ENCODE measurements at regions not wholly inside any gene's neighbourhood (a gene's known extent, or its start where the extent isn't known, plus 50 kb on each side); places are given as distances from the start of the nearest gene placed in this dataset.

GRCh38 chr2:43161650-43162510 lies 64.5 kb downstream of the ZFP36L2 start:
- FAIRE-seq (no peak), DNase-seq (ENCODE audit: low read depth, low spot score) (no peak)
- Histone ChIP-seq H3K27ac (ENCODE audit: insufficient read depth, low read depth, low read length) (no peak overlapping the region), H2AFZ (ENCODE audit: low read depth, low read length) (no peak overlapping the region), H3K4me2 (ENCODE audit: insufficient read depth, low read length) (no peak overlapping the region), H3K9me3 (replicated peaks; ENCODE audit: control insufficient read depth, insufficient read depth, low read length) (no peaks in the 10 kb centered on the region), H3K9ac (replicated peaks; ENCODE audit: extremely low read depth, insufficient read depth, low read length) (no peak overlapping the region), H4K20me1 (replicated peaks; ENCODE audit: control insufficient read depth, extremely low read depth, insufficient read depth, low read length) (no peaks in the 10 kb centered on the region), H3K27me3 (ENCODE audit: control insufficient read depth in 2 of 2, insufficient read depth in 2 of 2, low read length in 2 of 2) (no peaks in the 10 kb centered on the region), H3K9me1 (replicated peaks; ENCODE audit: control insufficient read depth, extremely low read depth, insufficient read depth, low read length) (no peaks in the 10 kb centered on the region), H3K4me3 (replicated peaks in 1 of 3; ENCODE audit: insufficient read depth in 1 of 3, low read depth in 1 of 3, low read length in 3 of 3) (no peak overlapping the region), H3K36me3 (ENCODE audit: control insufficient read depth in 2 of 2, extremely low read depth in 1 of 2, insufficient read depth in 2 of 2, low read length in 2 of 2) (no peaks in the 10 kb centered on the region), H3K4me1 (ENCODE audit: control insufficient read depth, extremely low read depth, insufficient read depth, low read length) (peaks cover 13% of the 10 kb centered on the region), H3K79me2 (ENCODE audit: control insufficient read depth, insufficient read depth, low read length) (no peaks in the 10 kb centered on the region)
- BruUV-seq (replicated peaks), result no TSS peak
- dilution Hi-C loops (cut with MboI; ENCODE audit: extremely low pct_ligation_motif_present, low sequenced_read_pairs) (no loop called here), intact Hi-C loops (cut with micrococcal nuclease) (no loop called here)
- ChIA-PET POLR2A (no interaction called here), CTCF (interaction anchor here (0.8 to 1.6 kb wide), 4 partner anchors 30 to 138 kb away, joined by 3 to 6 read pairs (median 3); no protein-coding TSS in a partner anchor)
- TF ChIP-seq FOS (IDR thresholded peaks at IDR 0.05; ENCODE audit: borderline replicate concordance, insufficient read depth, low read length), result no peak
- TF ChIP-seq CTCF (IDR thresholded peaks at IDR 0.05; ENCODE audit: extremely low read depth in 1 of 2, insufficient read depth in 1 of 2, low read depth in 1 of 2, low read length in 2 of 2), result no peak
- TF ChIP-seq JUN (IDR thresholded peaks at IDR 0.05; ENCODE audit: borderline replicate concordance, insufficient read depth, insufficient read length, low read depth), result no peak
- no peak for TF ChIP-seq POLR2AphosphoS5 (IDR thresholded peaks at IDR 0.05; ENCODE audit: insufficient read depth, low read depth, low read length)
- no peak for TF ChIP-seq MAX (IDR thresholded peaks at IDR 0.05; ENCODE audit: insufficient read depth, insufficient read length)
- no peak for TF ChIP-seq GATA2 (IDR thresholded peaks at IDR 0.05; ENCODE audit: insufficient read depth, insufficient read length, low read depth, low read length)
- TF ChIP-seq MYC (IDR thresholded peaks at IDR 0.05; ENCODE audit: low read depth, low read length), result no peak
- TF ChIP-seq EZH2 (IDR thresholded peaks at IDR 0.05; ENCODE audit: borderline replicate concordance, low read depth, low read length, severe bottlenecking), result no peak
- no peak for TF ChIP-seq POLR2A (IDR thresholded peaks at IDR 0.05; ENCODE audit: low read depth, low read length)

All from endothelial cell of umbilical vein (primary cell).